SK-MEL-5 (cell line): ENCODE measurements at regions not wholly inside any gene's neighbourhood (a gene's known extent, or its start where the extent isn't known, plus 50 kb on each side); places are given as distances from the start of the nearest gene placed in this dataset.

ENCODE experiments used
- DNase-seq: peaks from one replicate; pipeline ENCODE4 v3.0.0-alpha.2; 2016; ENCODE audit warnings: low read depth, low spot score
- in situ Hi-C: cut with HindIII; loops from 2 replicates; pipeline ENCODE4 v1.10.0; 2016; ENCODE audit warnings: low sequenced_read_pairs, high pct_unique_total_duplicates, low pct_unique_long_range_greater_than_20kb
- small RNA-seq, 2 experiments: library from RNA; depleted of rRNA; stranded (forward); fragments of <200 nt; gene quantifications; one replicate each; pipeline ENCODE3, GENCODE V24; 2014

DNA sequence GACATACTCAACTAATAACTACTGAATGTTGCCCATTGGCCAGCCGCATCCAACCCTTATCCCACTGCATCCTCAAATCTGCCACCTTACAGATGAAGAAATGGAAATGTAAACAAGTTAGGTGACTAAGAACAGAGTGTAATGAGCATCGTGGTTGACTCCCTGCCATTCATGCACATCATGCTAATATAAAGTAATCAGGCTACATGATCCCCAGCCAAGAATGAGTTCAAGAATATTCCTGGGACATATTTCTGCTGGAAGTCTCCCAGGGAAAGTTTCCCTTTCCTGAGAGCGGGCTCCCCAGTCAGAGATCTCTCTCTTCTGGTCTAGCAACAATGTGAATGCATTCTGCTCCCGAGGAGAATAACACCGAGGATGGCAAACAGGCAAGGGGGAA, 55.9 kb upstream of the SERP2 start:
- DNase-seq: no peak
- in situ Hi-C loops: no loop called here

DNA sequence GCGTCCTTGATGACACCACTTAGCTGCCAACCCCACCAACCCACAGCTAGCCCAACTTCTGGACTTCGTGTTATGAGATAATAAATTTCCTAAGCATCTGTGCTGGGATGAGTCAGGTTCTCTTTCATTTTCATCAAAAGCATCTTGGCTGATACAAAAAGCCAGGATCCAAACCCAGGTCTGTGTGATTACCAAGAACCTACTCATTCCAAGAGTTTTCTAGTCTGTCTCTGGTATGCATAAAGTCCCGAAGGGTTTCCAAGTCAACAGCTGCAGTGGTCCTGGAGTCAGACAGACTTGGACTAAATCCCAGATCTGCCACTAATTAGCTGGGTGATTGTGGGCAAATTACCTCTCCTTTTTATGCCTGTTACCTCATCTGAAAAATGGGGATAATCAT, 55.5 kb upstream of the SERP2 start:
- in situ Hi-C loops: no loop called here
- no peak for DNase-seq

DNA sequence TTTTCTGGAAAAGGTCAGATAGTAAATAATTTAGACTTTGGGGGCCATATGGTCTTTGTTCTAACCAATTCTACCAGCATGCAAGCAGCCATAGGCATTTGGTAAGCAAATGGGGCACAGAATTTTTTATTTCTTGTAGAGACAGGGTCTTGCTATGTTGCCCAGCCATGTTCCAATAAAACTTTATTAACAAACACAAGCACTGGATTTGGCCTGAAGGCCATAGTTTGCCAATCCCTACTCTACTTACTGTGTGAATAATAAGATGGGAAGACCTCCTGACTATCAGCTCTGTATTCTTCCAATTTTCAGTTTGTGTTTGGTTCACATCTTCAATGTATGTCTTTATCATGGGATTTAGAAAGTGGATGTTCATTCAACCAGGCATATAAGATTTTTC, 53.0 kb upstream of the SERP2 start:
- in situ Hi-C loops: no loop called here
- no peak for DNase-seq

DNA sequence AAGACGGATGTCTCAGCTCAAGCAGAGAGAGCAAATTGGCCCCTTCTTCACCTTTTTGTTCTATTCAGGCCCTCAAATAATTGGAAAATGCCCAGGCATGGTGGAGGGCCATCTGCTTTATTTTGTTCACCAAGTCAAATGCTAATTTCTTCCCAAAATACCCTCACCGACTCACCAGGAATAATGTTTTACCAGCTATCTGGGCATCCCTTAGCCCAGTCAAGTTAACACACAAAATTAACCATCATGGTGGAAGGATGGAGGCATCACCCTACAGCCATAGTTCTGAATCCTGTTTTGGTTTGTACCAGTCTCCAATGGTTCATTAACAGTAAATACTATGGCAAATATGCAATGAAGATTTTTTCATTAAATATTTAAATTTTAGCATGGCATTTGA, 51.7 kb upstream of the SERP2 start:
- in situ Hi-C loops: no loop called here
- DNase-seq: no peak

DNA sequence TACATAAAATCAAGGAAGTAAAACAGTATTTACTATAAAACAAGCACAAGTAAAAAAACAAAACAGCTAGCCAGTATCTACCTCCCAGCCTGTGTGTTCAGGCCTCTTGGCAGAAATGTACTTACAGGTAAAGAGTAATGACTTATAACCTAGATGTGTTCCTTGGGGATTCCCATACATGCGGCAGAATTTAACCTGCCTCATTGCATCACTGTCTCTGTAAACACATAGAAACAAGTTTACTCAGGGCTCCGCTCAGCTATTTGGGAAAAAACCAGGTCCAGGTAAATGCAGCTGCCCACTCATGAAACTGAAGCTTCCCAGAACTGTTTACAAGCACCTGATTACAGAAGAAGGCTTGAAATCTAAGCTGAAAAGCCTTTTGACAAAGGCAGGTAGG, 50.7 kb upstream of the SERP2 start:
- in situ Hi-C loops: no loop called here
- DNase-seq: no peak

DNA sequence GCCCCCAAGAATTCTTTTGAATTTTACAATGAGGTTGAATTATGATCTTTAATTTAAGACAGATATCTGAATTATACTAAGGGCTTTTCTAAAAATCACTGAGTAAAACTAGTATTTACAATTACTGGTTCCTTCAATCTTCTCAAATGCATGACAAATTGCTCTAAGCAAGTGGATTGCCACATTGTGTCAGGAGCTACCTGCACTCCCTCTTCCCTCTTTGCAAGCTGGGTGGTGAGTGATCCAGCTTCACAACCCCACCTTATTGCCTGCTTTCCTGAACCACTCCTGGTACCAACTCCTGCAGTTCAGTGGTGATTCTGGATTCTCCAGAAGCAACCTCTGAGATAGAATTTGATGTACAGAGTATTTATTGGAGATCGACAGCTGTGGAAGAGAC, 49.9 kb upstream of the SERP2 start:
- DNase-seq: no peak
- in situ Hi-C loops: no loop called here

Small RNAs in the stretch of these regions (small RNA-seq; reads per million reads assigned to genes)
- 0 reads per million in 2 experiments for gene MIR8079
